ENCODE measurements at regions not wholly inside any gene's neighbourhood (a gene's known extent, or its start where the extent isn't known, plus 50 kb on each side); places are given as distances from the start of the nearest gene placed in this dataset.

GRCh38 chr14:106493962-106494823 is 967.8 kb downstream of the TMEM121 start:
- TF ChIP-seq CTCF (conservative IDR thresholded peaks at IDR 0.05; ENCODE audit: low read depth in 2 of 2), result no peak
- no peak for TF ChIP-seq POLR2AphosphoS5 (IDR thresholded peaks at IDR 0.05; ENCODE audit: low read depth)
- TF ChIP-seq REST (IDR thresholded peaks at IDR 0.05; ENCODE audit: unreplicated experiment), result no peak
- no peak for TF ChIP-seq EZH2phosphoT487 (IDR thresholded peaks at IDR 0.05; ENCODE audit: unreplicated experiment)
- no peak for TF ChIP-seq EZH2 (IDR thresholded peaks at IDR 0.05; ENCODE audit: low read depth, unreplicated experiment)
- TF ChIP-seq CREB1 (CRISPR knock-in tag; IDR thresholded peaks at IDR 0.05; ENCODE audit: low read depth), result no peak
- TF ChIP-seq ETS1 (IDR thresholded peaks at IDR 0.05), result no peak
- TF ChIP-seq STAT1 (IDR thresholded peaks at IDR 0.05; ENCODE audit: unreplicated experiment), result no peak
- no peak for TF ChIP-seq NANOG (IDR thresholded peaks at IDR 0.05; ENCODE audit: borderline replicate concordance)
- no peak for TF ChIP-seq ZNF114 (CRISPR knock-in tag; IDR thresholded peaks at IDR 0.05)
- TF ChIP-seq ZNF462 (CRISPR knock-in tag; IDR thresholded peaks at IDR 0.05), result no peak
- TF ChIP-seq ZNF331 (CRISPR knock-in tag; IDR thresholded peaks at IDR 0.05; ENCODE audit: low read depth), result no peak
- TF ChIP-seq JUNB (IDR thresholded peaks at IDR 0.05; ENCODE audit: unreplicated experiment), result no peak
